ELR (cell line): ENCODE measurements at regions not wholly inside any gene's neighbourhood (a gene's known extent, or its start where the extent isn't known, plus 50 kb on each side); places are given as distances from the start of the nearest gene placed in this dataset.

Experiments used
- DNase-seq: peaks from one replicate; pipeline ENCODE4 v3.0.0-alpha.2; 2015; ENCODE audit warnings: low read depth

DNA sequence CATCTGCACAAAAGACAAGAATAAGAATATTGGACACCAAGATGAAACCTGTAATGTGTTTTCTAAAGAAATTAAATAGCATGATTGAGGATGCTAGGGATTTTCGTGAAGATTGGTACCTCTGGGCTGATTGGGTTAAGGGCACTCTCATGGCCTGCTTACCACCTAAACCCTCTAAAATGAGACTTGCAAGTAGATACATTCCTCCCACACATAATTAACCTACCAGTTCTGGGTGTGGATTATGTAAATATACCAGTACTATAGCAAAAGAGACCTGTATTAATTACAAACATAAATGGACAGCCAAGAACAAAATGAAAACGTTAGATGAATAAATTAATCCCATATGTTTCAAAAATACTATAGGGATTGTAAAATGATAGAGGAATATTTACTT is 1069.6 kb upstream of the B3GALT2 start:
- DNase-seq, result no peak

- peak; percentile 6 for DNase-seq
Measured at GRCh38 chr1:194252199-194252598, 1065.8 kb upstream of the B3GALT2 start.

- DNase-seq, result no peak
Measured at GRCh38 chr1:194241215-194241614, 1054.8 kb upstream of the B3GALT2 start.

DNA sequence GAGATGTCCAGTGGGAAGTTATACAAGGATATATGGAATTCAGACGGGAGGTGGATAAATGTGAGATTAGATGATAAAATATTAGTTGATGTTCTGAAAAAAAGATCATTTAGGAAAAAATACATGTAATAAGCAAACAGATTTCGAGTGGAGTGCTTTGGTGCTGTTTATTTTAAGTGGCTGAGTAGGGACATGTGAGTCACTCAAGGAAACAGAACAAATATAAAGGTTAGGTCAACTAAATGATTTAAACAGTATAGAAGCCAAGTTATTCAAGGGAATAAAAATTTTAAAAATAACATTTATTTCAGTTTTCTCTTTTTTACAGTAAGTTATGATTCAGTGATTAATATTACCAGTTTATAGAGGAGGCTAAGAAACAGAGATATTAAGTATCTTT is 1046.7 kb upstream of the B3GALT2 start:
- DNase-seq, result peak; percentile 2

DNA sequence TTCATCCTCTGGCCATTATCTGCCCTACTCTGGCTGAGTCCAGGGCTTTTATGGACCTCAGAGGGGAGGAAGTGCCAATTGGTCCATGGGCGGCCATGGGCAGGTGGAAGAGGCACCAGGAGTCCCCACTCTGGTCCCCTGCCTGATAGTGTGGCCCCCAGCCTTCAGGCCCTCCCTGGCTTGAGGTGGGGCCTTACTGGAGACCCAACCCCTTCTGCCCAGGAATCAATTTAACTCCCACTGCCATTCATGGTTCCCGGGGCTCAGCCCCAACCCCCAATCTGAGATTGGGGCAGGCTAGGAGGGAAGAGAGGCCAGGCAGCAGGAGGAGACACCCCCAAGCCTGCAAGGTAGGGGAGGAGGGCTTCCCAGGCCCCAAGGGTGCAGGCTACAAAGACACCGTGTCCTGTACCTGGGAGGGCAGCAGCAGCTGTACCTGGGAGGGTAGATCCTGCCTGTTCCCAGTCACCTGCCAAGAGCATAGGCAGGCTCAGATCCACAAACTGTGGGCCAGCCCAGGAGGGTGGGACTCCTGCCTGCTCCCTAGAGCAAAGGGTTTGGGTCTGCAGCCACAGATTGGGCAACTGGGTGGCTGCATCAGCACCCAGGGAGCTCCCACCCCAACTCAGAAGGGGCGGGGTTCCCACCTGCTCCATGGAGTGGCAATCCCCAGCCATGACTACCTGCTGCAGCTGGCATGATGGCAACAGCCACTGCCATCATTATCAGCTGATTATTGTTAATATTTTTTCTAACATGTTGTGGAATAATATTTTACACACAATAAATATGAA is 1044.1 kb upstream of the B3GALT2 start:
- no peak for DNase-seq

- DNase-seq, result no peak
Measured at GRCh38 chr1:194228427-194228826, 1042.0 kb upstream of the B3GALT2 start.

DNA sequence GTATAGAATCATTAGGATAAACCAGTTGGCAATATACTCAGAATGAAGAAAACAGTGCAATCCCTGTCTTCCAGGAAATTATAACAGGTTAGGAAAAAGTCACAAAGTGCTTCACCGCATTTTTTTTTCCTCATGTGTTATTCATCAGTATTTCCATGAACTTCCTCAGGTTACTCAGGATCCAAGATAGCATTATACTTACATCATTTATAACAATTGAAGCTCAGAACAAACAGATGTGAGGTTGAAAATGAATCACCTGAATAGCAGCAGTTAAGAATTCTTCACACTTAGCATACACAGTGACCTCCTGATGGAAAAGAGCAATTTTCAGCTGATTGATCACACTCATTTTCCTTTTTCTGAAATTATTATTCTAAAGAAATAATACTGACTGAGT is 1040.7 kb upstream of the B3GALT2 start:
- DNase-seq, result peak; percentile 12

GRCh38 chr1:194225821-194226220 is 1039.4 kb upstream of the B3GALT2 start:
- DNase-seq, result no peak

- DNase-seq, result no peak
Measured at GRCh38 chr1:194223596-194223995, 1037.2 kb upstream of the B3GALT2 start.

- no peak for DNase-seq
Measured at GRCh38 chr1:194215448-194215847, 1029.0 kb upstream of the B3GALT2 start.

- DNase-seq, result no peak
Measured at GRCh38 chr1:194214735-194215134, 1028.3 kb upstream of the B3GALT2 start.

DNA sequence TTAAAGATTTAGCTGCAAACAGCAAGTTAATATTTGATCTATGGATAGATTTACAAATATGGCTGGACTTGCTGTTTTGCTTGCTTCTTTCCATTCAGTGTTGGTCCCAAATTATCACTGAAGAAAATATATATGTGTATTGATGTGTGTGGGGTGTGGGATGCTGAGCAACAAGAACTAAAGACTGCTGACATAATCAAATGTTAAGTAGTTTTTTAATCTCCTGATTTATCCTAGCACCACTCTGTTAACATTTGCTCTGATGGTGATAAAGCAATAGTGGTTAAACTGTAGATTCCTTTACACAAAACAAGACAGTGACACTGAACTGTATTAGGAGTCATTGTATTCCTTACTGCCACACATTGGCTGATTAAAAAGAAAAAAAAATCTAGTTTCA is 1023.5 kb upstream of the B3GALT2 start:
- DNase-seq, result no peak

GRCh38 chr1:194208674-194209073 is 1022.3 kb upstream of the B3GALT2 start:
- no peak for DNase-seq

- no peak for DNase-seq
Measured at GRCh38 chr1:194196562-194196961, 1010.1 kb upstream of the B3GALT2 start.

DNA sequence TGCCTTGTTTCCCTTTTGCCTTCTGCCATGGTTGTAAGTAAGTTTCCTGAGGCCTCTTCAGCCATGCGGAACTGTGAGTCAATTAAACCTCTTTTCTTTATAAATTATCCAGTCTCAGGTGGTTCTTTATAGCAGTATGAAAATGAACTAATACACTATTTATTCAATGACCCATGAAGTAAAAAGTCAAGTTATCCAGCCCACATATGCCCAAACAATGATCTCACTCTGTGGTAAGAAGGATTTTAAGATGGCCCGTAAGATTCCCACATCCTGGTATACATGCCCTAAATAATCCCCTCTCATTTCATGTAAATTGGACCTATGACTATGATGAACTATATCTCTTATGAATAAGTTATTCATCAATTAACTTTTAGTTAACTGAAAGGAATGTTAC is 1008.3 kb upstream of the B3GALT2 start:
- peak; percentile 5 for DNase-seq

DNA sequence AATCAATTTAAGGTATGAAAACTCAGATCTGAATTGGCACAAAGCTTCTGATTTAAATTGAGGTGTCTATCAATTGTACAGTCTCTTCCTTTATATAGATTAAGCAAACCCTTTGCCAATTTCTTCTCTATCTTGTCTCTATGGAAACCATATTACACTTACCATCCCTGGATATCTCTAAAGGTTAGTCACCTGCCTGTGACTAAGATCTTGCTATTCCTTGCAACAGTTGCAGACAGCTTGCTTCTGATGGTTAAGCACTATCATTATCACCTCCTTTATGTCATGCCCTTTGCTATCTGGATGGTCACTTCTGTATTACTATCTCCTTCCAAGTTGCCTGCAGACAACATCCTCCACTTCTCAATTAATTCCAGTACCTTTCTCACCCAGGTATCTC is 998.6 kb upstream of the B3GALT2 start:
- peak; percentile 13 for DNase-seq

DNA sequence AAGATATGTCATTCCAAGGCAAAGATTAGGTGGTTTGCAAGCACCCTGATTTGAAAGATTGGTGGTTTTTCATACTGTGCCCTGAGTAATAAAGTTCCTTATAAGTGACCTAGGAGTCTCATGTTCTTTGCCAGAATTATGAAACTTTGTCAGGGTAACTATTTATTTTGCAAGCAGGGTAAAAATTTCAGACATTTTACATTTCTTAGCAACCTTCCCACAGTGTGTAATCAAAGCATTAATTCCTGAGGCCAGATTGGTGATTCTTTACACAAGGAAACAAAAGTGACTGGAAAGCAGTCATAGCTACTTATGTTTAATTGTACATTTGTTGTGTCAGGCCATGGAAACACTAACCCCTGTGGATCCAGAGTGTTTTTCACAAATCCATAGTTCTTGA is 998.0 kb upstream of the B3GALT2 start:
- DNase-seq, result no peak

- DNase-seq, result no peak
Measured at GRCh38 chr1:194181845-194182244, 995.4 kb upstream of the B3GALT2 start.

DNA sequence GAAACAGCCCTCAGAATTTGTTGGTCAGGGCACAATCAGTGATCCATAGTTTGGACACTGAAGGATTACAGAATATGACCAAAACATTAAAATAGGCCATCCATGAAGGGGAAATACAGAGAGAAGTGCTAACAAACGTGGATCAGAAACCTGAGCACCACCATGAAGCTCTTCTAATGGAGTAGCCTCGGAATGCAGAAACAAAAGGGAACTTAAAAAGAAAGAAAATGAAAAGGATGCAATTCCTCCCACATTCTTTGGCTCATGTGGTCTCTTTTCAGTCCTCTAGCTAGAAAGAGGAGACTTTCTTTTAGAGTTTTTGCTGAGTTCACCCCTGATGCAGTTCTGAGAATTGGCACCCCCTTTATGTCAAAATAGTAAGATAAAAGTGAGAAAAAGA is 989.8 kb upstream of the B3GALT2 start:
- no peak for DNase-seq

DNA sequence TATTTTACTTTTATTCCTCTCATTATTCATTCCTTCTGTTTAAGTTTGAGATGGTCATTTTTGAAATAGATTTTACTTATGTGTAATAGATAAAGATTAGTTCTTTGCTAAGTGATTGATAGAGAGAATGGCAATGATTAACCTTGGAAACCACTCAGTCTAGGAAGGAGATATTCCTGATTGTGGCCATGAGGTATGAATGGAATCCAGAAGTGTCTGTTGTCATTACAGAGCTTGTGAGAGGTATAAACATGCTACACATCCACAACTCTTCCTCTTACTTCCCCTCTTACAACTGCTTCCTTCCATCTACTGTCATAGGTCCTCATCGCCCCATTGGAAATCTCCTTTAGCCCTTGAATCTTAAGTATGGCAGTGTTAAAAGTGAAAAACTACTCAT is 988.8 kb upstream of the B3GALT2 start:
- no peak for DNase-seq

DNA sequence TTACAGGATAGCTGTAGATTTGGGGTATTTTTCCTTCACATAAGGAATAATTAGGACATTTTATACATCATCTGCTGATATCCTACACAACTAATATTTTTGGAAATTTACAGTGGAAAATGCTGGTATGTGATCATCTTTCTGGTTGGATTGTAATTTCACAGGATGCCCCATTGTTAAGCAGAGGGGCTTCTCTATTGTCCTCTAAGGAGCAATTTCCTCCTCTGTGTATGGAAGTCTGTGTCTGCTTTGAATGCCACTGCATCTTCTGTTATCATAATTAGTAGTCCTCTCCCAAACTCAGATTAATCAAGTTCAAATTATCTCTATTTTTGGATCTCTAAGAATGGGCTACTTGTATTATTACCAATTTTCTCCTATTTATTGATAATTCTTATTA is 988.1 kb upstream of the B3GALT2 start:
- no peak for DNase-seq

DNA sequence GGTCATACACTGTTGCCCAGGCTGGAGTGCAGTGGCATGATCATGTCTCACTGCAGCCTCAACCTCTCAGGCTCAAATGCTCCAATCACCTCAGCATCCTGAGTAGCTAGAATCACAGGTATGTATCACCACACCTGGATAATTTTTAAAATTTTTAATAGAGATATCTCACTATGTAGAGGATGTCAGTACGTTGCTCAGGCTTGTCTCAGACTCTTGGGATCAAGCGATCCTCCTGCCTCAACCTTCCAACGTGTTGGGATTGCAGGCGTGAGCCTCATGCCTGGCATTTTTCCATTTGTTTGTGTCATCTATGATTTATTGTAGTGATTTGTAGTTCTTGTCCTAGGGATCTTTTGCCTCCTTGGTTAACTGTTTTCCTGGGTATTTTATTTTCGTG is 985.2 kb upstream of the B3GALT2 start:
- no peak for DNase-seq

GRCh38 chr1:194167956-194168640 is 981.7 kb upstream of the B3GALT2 start:
- DNase-seq, result peak; percentile 21

GRCh38 chr1:194164755-194165154 is 978.3 kb upstream of the B3GALT2 start:
- no peak for DNase-seq
